CD4-positive, alpha-beta T cell treated with Interleukin-15 for 4 hours (primary cell): ENCODE measurements at regions not wholly inside any gene's neighbourhood (a gene's known extent, or its start where the extent isn't known, plus 50 kb on each side); places are given as distances from the start of the nearest gene placed in this dataset.
"Not testable (repeated sequence)": the region's sequence is repeated elsewhere in the genome, so short reads cannot be mapped to it uniquely, and the experiment has no call there.

Experiments used
- DNase-seq: peaks from one replicate; pipeline ENCODE4 v3.0.0-alpha.2; 2020; ENCODE audit warnings: low spot score

DNA sequence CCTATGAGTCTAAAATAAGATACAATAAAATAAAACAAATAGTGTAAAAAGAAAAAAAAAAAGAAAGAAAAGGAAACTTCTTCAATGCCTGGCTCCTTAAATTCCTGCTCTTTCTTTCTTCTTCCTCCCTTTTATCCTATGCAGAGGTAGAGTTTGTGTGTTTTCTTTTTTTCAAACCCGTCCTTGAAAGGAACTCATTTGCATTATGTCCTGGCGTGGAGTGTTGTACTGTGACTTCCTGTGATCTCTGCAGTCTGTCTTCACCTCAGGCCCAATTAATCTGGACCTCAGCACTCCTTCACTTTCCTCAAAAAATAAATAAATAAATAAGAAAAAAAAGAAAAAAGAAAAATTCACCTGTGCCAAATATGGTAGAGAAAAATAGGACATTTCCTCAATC is 541.9 kb upstream of the SPTLC3 start:
- no peak for DNase-seq

- DNase-seq, result no peak
Observed at GRCh38 chr20:12467758-12468157, 541.0 kb upstream of the SPTLC3 start.

DNA sequence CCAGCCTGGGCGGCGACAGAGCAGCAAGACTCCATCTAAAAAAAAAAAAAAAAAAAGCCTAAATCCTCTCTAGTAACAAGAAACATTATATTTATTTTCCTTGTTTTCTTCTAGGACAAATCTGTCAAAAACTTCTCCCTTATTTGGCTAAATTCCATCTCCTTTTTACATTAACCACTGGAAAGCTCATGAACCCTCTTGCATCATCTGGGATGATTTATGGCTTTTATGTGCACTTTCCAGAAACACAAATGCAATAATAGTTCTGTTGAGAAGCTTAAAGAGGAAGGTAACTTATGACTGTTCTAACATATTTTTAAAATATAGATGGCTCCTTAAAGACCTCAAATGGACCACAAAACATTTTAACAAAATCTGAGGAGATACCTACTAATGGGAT is 526.1 kb upstream of the SPTLC3 start:
- no peak for DNase-seq

GRCh38 chr20:12502443-12502842 is 506.3 kb upstream of the SPTLC3 start:
- no peak for DNase-seq

GRCh38 chr20:12504779-12505178 is 504.0 kb upstream of the SPTLC3 start:
- no peak for DNase-seq

DNA sequence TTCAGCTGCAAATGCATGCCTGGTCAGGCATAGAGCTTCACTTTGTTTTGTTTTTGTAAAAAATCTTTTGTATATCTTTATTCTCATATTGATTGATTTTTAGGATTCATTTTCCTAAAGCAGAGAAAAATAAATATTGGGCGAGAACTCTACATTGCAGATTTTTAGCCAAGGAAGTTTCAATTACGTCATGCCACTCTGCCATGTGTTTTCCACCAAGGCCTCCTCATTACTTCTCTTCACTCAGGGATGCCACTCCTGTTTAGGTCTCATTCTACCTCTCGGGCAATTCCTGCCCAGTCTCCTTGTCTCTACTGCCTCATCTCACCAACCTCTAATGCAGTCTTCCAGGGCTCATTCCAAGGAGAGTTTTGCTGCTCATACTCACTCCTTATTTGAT is 497.3 kb upstream of the SPTLC3 start:
- DNase-seq, result no peak

DNA sequence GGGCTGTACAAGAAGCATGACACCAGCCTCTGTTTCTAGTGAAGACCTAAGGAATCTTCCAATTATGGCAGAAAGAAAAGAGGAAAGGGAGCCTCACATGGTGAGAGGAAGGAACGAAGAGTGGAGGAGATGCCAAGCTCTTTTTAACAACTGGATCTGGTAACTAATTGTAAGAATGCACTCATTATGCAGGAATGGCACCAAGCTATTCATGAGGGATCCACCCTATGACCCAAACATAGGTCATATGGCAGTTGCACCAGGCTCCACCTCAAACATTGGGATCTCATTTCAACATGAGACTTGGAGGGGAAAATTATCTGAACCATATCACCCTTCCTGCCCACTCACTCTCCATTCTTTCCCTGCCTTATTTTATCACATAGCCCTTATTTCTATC is 496.0 kb upstream of the SPTLC3 start:
- DNase-seq, result no peak

- no peak for DNase-seq
Observed at GRCh38 chr20:12528104-12528503, 480.7 kb upstream of the SPTLC3 start.

DNA sequence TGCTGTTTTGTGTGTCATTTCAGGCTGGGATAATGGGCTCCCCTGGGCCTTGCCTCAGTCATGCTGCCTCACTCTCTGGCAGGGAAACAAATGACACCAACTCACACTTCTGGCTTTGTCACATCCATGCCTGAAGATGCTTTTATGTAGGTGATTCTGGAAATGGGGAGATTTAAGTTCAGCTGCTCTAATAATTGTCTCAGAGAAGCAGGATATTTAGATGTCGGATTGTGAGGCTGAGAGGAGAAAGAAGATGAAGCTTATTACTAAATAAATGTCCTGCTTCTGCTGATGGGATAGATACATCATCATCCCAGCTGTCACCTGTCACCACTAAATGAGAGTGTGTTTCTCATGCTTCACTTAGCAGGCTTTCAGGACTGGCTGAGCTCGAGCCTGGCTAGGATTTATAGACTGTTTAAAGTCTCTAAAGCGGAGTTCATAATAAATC is 480.2 kb upstream of the SPTLC3 start:
- no peak for DNase-seq

- no peak for DNase-seq
Observed at GRCh38 chr20:12531626-12532025, 477.1 kb upstream of the SPTLC3 start.

- DNase-seq, result no peak
Observed at GRCh38 chr20:12535316-12535715, 473.5 kb upstream of the SPTLC3 start.

- no peak for DNase-seq
Observed at GRCh38 chr20:12535770-12536169, 473.0 kb upstream of the SPTLC3 start.

GRCh38 chr20:12554426-12554825 is 454.3 kb upstream of the SPTLC3 start:
- no peak for DNase-seq

DNA sequence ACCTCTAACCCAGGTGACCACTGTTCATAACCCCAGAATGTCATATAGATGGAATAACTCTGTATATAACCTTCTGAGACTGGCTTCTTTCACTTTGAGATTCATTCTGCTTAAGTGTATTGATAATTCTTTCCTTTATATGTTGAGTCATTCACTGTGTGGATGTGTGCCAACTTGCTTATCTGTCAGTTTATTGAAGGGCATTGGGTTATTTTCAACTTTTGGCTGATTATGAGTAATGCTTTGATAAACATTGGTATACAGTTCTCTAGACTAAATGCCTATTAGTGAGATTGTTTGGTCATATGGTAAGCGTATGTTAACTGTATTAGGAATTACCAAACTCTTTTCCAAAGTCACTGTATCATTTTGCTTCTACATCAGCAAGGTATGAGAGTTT is 453.4 kb upstream of the SPTLC3 start:
- no peak for DNase-seq

- not testable (repeated sequence) for DNase-seq
Observed at GRCh38 chr20:12555849-12556248, 452.9 kb upstream of the SPTLC3 start.

DNA sequence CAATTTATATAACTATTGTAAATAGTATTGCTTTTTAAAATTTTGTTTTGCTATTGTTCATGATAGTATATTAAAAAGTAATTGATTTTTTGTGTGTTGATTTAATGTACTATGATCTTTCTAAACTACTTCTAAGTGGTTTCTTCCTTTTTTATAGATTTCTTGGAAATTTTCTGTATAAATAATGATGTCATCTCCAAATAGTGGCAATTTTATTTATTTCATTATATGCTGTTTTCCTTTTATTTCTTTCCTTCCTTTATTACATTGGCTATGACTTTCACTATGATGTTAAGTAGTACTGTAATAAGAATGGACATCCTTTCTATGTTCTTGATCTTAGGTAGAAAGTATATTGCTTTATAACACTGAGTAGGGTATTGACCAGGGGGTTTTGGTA is 451.5 kb upstream of the SPTLC3 start:
- DNase-seq, result no peak

DNA sequence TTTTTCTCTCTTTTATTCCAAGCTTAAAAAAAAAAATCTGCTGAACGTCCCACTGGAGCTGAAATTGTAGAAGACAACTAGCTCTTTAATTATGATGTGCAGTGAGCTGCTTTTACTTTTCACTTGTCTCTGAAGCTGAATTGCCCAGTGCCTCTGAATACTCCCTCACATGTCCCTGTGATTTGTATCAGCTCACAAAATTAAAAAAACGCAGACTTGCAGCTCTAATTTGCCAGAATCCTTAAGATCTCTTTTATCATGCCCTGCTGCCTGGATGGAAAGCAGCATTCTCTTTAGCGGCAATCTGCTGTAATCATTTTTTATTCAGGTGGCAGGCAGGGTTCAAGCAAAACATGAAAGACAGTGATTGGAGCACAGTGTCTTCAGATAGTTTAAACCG is 443.8 kb upstream of the SPTLC3 start:
- DNase-seq, result no peak

DNA sequence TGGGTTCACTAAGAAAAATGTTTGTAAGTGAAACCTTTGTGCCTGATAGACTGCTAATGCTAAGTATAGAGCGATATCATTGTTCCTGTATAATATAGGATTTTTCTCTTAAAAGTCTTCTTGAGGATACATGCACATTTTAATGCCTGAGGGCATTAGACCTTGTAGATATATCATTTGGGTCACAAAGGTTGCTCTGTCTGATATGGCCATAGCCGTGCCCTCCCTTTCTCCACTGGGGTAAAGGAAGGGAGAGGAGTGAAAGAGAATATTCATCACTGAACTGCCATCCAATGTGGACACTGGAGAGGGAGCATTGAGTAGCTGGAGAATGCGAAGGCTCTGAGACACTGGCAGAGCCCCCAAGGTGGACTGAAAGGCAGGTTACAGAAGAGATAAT is 442.2 kb upstream of the SPTLC3 start:
- no peak for DNase-seq

GRCh38 chr20:12570371-12570770 is 438.4 kb upstream of the SPTLC3 start:
- no peak for DNase-seq

DNA sequence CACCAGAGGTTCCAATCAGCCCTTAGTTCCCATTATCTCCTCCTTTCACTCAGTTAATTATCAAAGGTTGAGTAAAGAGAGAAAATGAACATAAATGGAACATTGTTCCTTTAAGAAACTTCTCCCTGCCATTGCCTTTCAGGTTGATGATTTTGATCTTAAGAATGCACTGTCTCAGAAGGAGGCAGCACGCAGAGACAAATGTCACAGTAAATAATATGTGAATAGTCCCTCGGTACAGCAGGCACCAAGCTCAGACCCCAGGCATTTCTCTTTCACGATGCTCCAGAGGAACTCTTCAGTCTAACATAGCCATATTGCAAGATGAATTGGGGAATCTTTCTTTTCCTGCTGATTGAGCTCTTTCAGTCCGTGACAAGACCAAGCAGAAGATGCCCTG is 435.3 kb upstream of the SPTLC3 start:
- DNase-seq, result no peak

- no peak for DNase-seq
Observed at GRCh38 chr20:12575352-12576095, 433.2 kb upstream of the SPTLC3 start.

- no peak for DNase-seq
Observed at GRCh38 chr20:12577213-12577612, 431.6 kb upstream of the SPTLC3 start.

GRCh38 chr20:12581644-12582289 is 427.0 kb upstream of the SPTLC3 start:
- DNase-seq, result no peak

- DNase-seq, result not testable (repeated sequence)
Observed at GRCh38 chr20:12582710-12583109, 426.1 kb upstream of the SPTLC3 start.
